ENCODE measurements at regions not wholly inside any gene's neighbourhood (a gene's known extent, or its start where the extent isn't known, plus 50 kb on each side); places are given as distances from the start of the nearest gene placed in this dataset.

DNA sequence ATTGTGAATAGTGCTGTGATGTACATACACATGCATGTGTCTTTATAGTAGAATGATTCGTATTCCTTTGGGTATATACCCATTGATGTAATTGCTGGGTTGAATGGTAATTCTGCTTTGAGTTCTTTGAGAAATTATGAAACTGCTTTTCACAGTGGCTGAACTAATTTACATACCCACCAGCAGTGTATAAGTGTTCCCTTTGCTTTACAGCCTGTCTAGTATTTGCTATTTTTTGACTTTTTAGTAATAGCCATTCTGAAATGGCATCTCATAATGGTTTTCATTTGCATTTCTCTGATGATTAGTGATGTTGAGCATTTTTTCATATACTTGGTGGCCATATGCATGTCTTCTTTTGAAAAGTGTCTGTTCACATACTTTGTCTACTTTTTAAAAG, 54.5 kb upstream of the FAM78B start:
- Mint-ChIP-seq H3K4me1 (no peaks in the 10 kb centered on the region), H3K4me3 (no peak overlapping the region), H3K36me3 (ENCODE audit: low read depth) (no peaks in the 10 kb centered on the region), H3K27me3 (no peaks in the 10 kb centered on the region), H3K27ac (no peak overlapping the region)
- H3K9me3 ChIP-seq (ENCODE audit: control insufficient read depth, low read length, poor library complexity, severe bottlenecking): no peaks in the 10 kb centered on the region
- ATAC-seq (no peak), DNase-seq (no peak)

DNA sequence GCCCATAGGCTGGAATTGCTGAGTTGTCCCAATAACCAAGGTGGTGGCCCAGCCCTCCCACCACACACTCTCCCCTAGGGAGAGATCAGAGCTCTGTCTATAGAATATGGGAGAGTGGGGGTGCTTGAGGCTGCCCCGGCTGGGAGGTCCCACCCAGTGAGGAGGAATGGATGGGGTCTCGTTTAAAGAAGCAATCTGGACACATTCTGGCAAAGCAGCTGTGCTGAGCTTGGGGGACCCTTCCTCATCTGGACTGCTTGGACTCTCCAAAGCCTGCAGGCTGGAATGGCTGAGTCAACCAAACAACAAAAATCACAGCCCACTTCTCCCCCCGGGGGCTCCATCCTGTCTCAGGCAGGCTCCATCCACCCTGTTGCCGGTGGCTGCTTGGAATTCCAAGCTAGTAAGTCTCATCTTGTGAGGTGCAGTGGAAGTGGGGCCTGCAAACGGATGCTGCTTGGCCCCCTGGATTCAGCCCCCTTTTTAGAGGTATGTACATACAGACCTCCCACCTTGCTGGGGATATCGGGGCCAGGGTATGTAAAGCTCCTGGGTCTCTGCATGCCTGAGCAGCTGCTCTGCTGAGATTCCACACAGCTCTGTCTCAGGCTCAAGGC, 67.1 kb upstream of the FAM78B start:
- DNase-seq (no peak), ATAC-seq (no peak)
- H3K9me3 ChIP-seq (ENCODE audit: control insufficient read depth, low read length, poor library complexity, severe bottlenecking): no peaks in the 10 kb centered on the region
- no peaks in the 10 kb centered on the region for H3K36me3 Mint-ChIP-seq (ENCODE audit: low read depth)
- H3K27me3 Mint-ChIP-seq: no peaks in the 10 kb centered on the region
- H3K4me1 Mint-ChIP-seq: no peaks in the 10 kb centered on the region
- H3K27ac Mint-ChIP-seq: no peak overlapping the region
- no peak overlapping the region for H3K4me3 Mint-ChIP-seq

DNA sequence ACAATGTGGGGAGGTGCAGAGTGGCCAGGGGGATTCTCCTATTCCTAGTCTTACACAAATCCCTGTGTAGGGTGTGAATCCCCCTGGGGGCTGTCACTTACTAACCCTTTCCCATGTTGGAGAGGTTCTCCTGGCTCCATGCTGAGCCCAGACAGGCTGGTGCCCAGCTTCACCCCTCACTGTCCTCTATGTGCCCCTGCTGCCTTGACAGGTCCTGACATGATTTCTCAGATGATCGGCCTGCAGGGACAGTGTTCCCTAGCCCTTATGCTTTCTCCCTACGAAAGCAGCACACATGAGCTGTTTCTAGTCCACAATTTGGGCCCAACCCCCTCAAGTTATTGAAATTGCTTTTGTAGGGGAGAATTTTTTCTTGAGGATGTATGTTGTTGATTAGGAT, 68.9 kb upstream of the FAM78B start:
- Mint-ChIP-seq H3K4me3 (no peak overlapping the region), H3K36me3 (ENCODE audit: low read depth) (no peaks in the 10 kb centered on the region), H3K27ac (no peak overlapping the region), H3K27me3 (no peaks in the 10 kb centered on the region), H3K4me1 (no peaks in the 10 kb centered on the region)
- DNase-seq (no peak), ATAC-seq (no peak)
- no peaks in the 10 kb centered on the region for H3K9me3 ChIP-seq (ENCODE audit: control insufficient read depth, low read length, poor library complexity, severe bottlenecking)

DNA sequence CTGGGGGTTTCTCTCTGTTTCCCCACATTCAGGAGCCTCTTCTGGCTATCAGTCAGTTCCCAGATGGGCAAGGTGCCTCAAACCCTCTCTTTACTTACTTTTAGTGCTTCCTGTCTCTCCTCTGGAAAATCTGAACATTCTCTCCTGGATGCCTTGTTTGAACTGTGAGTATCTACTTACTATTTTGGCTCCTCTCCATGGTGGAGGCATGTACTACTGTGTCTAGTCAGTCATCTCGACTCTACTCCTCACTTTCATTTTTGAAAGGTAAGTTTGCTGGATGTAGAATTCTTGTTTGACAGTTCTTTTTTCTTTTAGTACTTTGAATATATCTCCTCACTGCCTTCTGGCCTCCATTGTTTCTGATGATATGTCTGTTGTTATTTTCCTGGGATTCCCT, 70.9 kb upstream of the FAM78B start:
- no peak for ATAC-seq
- no peak overlapping the region for H3K4me3 Mint-ChIP-seq
- no peaks in the 10 kb centered on the region for H3K4me1 Mint-ChIP-seq
- no peaks in the 10 kb centered on the region for H3K27me3 Mint-ChIP-seq
- no peak overlapping the region for H3K27ac Mint-ChIP-seq
- DNase-seq: no peak
- H3K36me3 Mint-ChIP-seq (ENCODE audit: low read depth): no peaks in the 10 kb centered on the region
- no peaks in the 10 kb centered on the region for H3K9me3 ChIP-seq (ENCODE audit: control insufficient read depth, low read length, poor library complexity, severe bottlenecking)

DNA sequence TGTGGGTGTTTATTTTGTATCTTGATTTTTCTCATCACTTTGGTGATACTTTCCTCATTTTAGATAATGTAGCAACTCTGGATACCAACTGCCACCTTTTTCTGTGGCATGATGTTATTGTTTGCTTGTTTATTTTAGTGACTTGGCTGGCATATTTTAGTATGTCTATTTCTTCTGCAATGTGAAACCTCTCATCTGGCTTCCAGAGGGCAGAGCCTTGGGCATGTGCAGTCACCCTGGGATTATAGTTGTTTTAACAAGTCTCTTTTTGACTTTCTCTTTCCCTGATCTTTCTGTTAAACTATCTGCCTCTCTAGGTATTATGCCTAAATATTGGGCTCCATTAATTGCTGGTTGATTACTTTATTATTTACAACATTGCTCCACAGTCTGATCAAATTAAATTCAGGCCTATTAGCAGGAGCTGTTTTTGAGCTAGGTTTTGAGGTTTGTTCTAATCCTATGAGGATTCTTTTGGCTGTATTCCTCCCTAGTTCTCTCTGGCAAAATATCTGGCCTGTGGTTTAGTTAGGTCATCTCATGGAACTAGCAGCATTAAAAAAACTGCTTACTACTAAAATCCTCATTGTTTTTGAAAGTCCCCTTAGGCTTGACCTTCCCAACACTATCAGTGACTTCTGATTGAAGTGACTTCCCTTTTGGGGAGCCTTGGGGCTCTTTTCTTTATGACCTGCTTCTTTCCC, 86.4 kb upstream of the FAM78B start:
- H3K4me3 Mint-ChIP-seq: no peak overlapping the region
- no peaks in the 10 kb centered on the region for H3K36me3 Mint-ChIP-seq (ENCODE audit: low read depth)
- no peaks in the 10 kb centered on the region for H3K4me1 Mint-ChIP-seq
- H3K9me3 ChIP-seq (ENCODE audit: control insufficient read depth, low read length, poor library complexity, severe bottlenecking): no peaks in the 10 kb centered on the region
- DNase-seq (no peak), ATAC-seq (no peak)
- no peak overlapping the region for H3K27ac Mint-ChIP-seq
- no peaks in the 10 kb centered on the region for H3K27me3 Mint-ChIP-seq

DNA sequence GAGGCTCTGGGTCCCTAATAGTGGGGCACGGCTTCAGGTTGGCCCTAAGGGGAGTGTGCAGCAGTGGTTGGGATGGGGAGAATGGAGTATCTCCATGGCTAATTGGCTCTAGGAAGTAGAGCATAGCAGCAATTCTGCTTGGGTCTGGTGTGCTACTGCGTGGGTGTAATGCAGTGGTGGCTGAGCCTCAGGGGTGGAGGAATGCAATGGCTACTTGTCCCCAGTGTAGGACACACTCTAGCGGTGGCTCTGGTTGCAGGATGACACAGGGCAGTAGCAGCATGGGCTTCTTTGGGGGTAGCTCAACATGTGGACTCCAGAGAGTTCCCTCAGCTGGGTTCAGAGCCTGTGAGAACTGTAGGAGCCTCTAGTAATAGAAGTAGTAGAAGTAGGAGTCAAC, 91.2 kb upstream of the FAM78B start:
- ATAC-seq (no peak), DNase-seq (no peak)
- H3K9me3 ChIP-seq (ENCODE audit: control insufficient read depth, low read length, poor library complexity, severe bottlenecking): no peaks in the 10 kb centered on the region
- Mint-ChIP-seq H3K36me3 (ENCODE audit: low read depth) (no peaks in the 10 kb centered on the region), H3K4me3 (no peak overlapping the region), H3K4me1 (no peaks in the 10 kb centered on the region), H3K27me3 (no peaks in the 10 kb centered on the region), H3K27ac (no peak overlapping the region)

DNA sequence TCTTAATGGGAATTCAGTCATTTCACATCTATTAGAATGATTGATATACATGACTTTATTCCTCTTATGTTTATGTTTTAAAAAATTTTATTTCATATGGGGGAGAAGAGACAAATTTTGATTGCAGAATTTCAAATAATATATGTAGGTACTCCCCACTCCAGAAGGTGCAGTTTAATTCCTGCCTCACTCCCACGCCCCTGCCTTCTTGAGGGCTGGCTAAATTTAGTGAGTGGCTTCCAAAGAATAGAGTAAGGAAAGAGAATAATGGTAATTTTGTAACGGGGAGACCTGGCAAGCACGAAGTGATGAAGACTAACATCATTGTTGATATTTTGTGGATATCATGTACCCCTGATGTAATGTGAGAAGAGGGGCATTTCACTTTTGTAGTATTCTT, 94.7 kb upstream of the FAM78B start:
- DNase-seq (no peak), ATAC-seq (no peak)
- no peaks in the 10 kb centered on the region for H3K9me3 ChIP-seq (ENCODE audit: control insufficient read depth, low read length, poor library complexity, severe bottlenecking)
- H3K4me3 Mint-ChIP-seq: no peak overlapping the region
- H3K36me3 Mint-ChIP-seq (ENCODE audit: low read depth): no peaks in the 10 kb centered on the region
- H3K27ac Mint-ChIP-seq: no peak overlapping the region
- no peaks in the 10 kb centered on the region for H3K27me3 Mint-ChIP-seq
- H3K4me1 Mint-ChIP-seq: no peaks in the 10 kb centered on the region

DNA sequence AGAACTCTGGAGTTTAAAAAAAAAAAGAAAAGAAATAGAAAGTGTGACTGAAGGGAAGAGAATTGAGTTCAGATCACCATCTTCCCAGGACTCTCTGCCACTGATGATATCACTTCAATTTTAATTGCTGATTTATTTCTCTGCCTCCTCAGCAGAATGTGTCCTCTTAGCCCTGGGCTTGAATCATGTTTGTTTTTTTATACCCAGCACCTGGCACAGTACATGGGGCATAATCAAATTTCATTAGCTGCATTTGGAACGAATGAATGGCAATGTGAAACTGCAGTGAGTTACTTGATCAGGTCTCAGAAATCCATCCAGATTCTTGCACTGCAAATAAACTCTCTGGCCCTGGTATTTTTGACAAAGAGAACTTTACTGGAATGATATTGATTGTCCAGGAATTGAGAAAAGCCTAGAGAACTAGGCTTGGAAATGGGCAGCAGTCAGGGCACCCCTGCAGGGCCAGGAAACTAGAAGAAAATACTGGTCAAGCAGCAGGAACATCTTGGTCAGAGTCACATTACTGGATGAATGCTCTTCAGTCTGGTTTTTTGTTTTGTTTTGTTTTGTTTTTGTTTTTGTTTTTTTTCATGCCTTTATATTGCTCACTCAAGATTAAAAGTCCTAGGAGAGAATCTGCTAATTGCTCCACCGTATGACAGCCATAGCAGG, 103.8 kb upstream of the FAM78B start:
- H3K9me3 ChIP-seq (ENCODE audit: control insufficient read depth, low read length, poor library complexity, severe bottlenecking): no peaks in the 10 kb centered on the region
- H3K36me3 Mint-ChIP-seq (ENCODE audit: low read depth): no peaks in the 10 kb centered on the region
- DNase-seq (no peak), ATAC-seq (no peak)
- H3K4me1 Mint-ChIP-seq: no peaks in the 10 kb centered on the region
- H3K27me3 Mint-ChIP-seq: no peaks in the 10 kb centered on the region
- H3K27ac Mint-ChIP-seq: no peak overlapping the region
- no peak overlapping the region for H3K4me3 Mint-ChIP-seq

DNA sequence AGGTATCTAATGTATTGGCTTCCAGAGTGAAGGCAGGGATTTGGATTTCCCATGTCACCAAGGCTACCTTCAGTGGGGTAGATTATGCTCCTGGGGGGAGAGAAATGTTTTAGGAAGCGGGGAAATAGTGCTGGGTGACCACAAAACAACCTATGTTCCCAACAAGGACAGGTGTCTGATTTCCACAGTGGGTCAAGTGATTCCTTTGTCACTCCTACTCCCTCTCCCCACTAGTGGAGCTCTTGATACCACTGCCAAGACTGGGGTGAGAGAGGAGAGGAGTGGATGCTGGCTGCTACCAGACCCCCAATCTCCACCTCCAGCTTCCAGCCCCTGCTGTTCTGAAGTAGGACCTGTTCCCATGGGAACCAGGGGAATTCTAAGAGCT, 104.3 kb upstream of the FAM78B start:
- H3K9me3 ChIP-seq (ENCODE audit: control insufficient read depth, low read length, poor library complexity, severe bottlenecking): no peaks in the 10 kb centered on the region
- Mint-ChIP-seq H3K4me1 (no peaks in the 10 kb centered on the region), H3K27me3 (no peaks in the 10 kb centered on the region), H3K27ac (no peak overlapping the region), H3K36me3 (ENCODE audit: low read depth) (no peaks in the 10 kb centered on the region), H3K4me3 (no peak overlapping the region)
- no peak for ATAC-seq
- DNase-seq: no peak

DNA sequence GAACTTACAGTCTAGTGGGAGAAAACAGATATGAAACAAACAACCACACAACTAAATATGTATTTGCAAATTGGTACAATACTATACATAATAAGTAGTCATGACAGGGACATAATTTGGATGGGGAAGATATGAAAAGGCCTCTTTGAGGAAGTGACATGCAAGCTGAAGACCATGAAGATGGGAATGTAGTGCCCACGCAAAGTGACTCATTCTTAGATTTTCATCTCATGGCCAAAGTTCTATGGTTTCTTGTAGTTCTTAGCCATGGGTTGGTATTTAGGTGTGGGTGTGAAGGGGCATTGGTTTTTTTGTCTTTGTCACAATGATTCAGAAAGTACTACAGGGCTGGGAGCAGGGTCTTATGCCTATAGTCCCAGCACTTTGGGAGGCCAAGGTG, 105.4 kb upstream of the FAM78B start:
- H3K9me3 ChIP-seq (ENCODE audit: control insufficient read depth, low read length, poor library complexity, severe bottlenecking): no peaks in the 10 kb centered on the region
- Mint-ChIP-seq H3K4me1 (no peaks in the 10 kb centered on the region), H3K27ac (no peak overlapping the region), H3K4me3 (no peak overlapping the region), H3K27me3 (no peaks in the 10 kb centered on the region), H3K36me3 (ENCODE audit: low read depth) (no peaks in the 10 kb centered on the region)
- DNase-seq (no peak), ATAC-seq (no peak)

DNA sequence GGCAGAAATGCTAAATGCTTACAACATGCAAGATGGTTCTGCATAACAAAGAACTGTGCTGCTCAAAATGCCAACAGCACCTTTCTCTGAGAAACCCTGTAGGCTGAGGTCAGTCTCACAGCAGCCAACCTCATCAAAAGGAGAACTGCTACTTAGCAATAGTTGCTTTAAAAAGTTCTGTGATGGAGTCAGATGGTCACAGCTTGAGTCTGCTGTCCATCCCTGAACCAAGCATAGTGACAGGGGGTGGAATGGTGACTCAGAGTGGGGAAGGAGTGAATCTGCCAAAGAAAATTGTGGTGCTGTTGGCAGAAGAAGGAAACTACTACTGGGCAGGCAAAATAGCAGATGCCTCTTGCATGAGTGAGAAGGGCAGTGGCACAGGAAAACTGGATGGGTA, 106.0 kb upstream of the FAM78B start:
- H3K27me3 Mint-ChIP-seq: no peaks in the 10 kb centered on the region
- no peak overlapping the region for H3K27ac Mint-ChIP-seq
- H3K9me3 ChIP-seq (ENCODE audit: control insufficient read depth, low read length, poor library complexity, severe bottlenecking): no peaks in the 10 kb centered on the region
- no peaks in the 10 kb centered on the region for H3K4me1 Mint-ChIP-seq
- H3K4me3 Mint-ChIP-seq: no peak overlapping the region
- ATAC-seq: no peak
- DNase-seq: no peak
- no peaks in the 10 kb centered on the region for H3K36me3 Mint-ChIP-seq (ENCODE audit: low read depth)

DNA sequence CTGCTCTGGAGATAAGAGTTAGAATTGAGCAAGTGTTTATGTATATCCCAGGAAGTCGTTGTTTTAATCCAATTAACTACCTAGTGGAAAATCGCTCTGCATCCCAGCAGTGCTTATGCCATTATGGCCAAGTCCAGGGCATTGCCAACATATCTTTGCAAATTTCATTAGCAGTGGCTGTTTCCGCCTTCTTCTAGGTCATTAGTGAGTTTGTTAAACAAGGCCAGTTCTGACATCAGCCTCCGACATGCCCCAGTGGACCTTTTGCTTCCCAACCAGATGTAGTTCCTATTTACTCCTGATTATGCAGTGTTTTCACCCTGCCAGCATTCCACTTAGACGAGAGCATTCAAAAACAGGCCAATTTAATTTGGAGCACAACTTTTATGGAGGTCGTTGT, 106.8 kb upstream of the FAM78B start:
- ATAC-seq: no peak
- no peak overlapping the region for H3K4me3 Mint-ChIP-seq
- no peak for DNase-seq
- no peak overlapping the region for H3K27ac Mint-ChIP-seq
- no peaks in the 10 kb centered on the region for H3K9me3 ChIP-seq (ENCODE audit: control insufficient read depth, low read length, poor library complexity, severe bottlenecking)
- no peaks in the 10 kb centered on the region for H3K36me3 Mint-ChIP-seq (ENCODE audit: low read depth)
- H3K4me1 Mint-ChIP-seq: no peaks in the 10 kb centered on the region
- H3K27me3 Mint-ChIP-seq: no peaks in the 10 kb centered on the region

DNA sequence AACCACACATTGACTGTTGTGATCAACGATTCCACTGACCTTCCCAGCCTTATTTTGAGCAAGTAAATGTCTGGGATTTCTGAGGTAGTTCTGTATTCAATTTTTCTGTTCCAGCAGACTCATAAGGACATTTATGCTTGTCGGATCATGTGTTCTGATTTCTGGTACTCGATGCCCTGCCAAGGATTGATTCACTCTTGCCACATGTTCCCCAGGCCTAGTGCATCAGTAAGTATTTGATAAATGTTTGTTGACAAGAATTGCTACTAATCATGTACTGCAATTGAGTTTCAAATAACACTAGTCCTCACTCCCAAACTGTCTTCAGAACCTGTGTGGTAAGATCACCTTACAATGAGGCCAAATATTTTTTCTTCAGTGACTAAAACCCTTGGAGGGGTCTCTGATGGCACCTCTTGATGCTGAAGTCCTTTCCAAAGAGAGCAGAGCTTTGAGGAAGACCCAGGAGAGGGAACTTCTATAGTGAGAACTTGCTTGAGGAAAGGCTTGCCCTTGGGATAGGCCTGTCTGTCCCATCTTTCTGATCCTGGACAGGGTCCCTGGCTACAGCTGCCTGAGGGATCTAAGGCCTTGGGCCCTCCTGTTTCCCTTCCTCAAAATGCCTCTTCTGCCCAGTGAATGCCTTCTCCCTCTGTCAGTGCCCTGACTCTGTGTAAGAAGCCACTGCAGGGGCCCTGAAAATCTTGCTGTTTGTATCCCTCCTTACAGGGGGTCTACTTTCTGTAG, 115.8 kb upstream of the FAM78B start:
- ATAC-seq (no peak), DNase-seq (no peak)
- H3K9me3 ChIP-seq (ENCODE audit: control insufficient read depth, low read length, poor library complexity, severe bottlenecking): no peaks in the 10 kb centered on the region
- Mint-ChIP-seq H3K36me3 (ENCODE audit: low read depth) (no peaks in the 10 kb centered on the region), H3K4me3 (no peak overlapping the region), H3K27me3 (peaks cover 6% of the 10 kb centered on the region), H3K27ac (no peak overlapping the region), H3K4me1 (no peaks in the 10 kb centered on the region)
